ENCODE measurements at regions not wholly inside any gene's neighbourhood (a gene's known extent, or its start where the extent isn't known, plus 50 kb on each side); places are given as distances from the start of the nearest gene placed in this dataset.
"Not testable (repeated sequence)": the region's sequence is repeated elsewhere in the genome, so short reads cannot be mapped to it uniquely, and the experiment has no call there.

- FAIRE-seq: no peak
Measured at GRCh38 chr4:149987330-149988086, 90.7 kb upstream of the DCLK2 start.

GRCh38 chr4:149988087-149988410 lies 90.2 kb upstream of the DCLK2 start:
- FAIRE-seq: no peak

GRCh38 chr4:149993030-149993429 lies 85.2 kb upstream of the DCLK2 start:
- FAIRE-seq: no peak

GRCh38 chr4:149995134-149995756 lies 83.0 kb upstream of the DCLK2 start:
- no peak for FAIRE-seq

- FAIRE-seq: no peak
Measured at GRCh38 chr4:149997881-149998421, 80.3 kb upstream of the DCLK2 start.

- peak; percentile 87 for FAIRE-seq
Measured at GRCh38 chr4:149999485-150000074, 78.7 kb upstream of the DCLK2 start.

DNA sequence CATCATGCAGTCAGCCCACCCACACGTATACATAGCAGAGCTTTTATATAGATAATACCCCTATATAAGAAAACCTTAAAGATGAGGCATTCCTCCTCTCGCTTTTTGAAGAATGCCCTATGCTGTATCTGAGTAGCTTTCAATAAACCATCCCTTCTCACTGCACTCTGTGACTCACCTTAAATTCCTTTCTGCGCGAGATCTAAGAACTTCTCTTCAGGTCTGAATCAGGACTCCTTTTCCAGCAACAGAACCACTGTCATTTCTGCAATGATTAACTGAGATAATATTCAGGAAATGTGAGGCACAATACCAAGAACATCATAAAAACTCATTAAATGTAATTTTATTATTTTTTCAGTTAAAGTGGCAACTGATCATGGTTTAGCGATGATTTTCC lies 76.4 kb upstream of the DCLK2 start:
- no peak for FAIRE-seq

- no peak for FAIRE-seq
Measured at GRCh38 chr4:150002561-150002960, 75.7 kb upstream of the DCLK2 start.

DNA sequence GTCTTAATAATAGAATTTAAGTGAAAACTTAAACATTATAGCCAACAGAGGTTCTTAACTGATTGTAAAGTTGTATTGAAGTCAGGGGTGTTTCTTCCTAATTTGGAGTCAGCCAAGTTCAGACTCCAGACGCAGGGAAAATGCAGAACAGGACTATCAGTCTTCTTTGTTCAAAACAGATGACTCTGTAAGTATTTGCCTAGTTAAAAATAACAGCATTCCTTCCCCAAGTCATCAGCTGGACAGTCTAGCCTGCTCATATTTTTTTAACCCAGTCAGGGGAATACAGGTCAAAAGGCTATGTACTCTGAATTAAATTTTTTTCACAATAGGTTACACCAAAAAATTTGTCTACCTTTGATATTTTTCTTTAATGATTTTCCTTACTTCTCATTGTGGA lies 73.8 kb upstream of the DCLK2 start:
- no peak for FAIRE-seq

DNA sequence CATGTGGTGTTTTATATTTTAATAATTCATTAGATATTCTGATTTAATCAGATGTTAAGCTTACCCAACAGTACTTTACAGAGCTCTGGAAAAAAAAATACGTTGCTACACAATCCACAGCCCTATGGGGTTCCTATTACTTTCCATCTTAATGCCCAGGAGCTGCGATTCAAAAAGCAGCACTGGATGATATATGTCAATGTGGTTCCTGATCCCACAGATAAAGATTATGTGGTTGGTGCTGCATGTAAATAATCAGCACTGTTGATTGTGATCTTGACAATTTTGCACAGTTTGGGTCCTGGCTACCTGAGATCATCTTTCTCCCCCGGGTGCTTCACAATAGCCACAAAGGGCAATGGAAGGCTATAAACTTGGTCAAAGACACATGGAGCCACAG lies 72.7 kb upstream of the DCLK2 start:
- FAIRE-seq: no peak

DNA sequence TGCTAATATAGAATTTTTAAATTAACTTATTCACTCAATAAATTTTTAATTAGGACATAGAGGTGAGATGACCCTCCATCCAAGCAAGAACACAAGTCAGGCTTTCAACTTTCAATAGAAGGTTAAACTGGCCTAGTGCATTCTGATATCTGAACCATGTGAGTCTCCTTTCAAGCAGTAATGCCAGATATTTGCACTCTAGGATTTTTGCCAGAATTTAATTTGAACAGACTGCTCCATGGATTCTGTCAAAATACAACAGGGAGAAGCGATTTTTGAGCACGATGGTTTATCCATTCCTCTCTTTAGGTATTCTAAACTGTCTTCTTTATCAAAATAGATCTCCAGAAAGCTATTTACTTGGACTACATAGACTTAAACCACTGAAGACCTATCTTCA lies 72.0 kb upstream of the DCLK2 start:
- FAIRE-seq: no peak

DNA sequence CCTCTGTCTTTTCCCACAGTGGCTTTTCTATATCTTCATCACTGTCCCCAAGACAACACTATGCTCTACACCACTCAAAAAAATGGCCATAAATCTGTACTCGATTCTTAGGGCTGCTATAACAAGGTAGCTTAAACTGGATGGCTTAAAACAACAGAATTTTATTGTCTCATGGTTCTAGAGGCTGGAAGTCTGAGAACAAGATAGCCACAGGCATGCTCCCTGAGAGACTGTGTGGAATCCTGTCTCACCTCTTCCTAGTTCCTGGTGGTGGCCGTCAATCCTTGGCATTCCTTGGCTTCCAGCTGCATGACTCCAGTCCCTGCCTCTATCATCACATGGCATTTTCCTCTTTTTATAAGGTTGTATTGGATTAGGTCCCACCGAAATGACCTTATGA lies 70.7 kb upstream of the DCLK2 start:
- no peak for FAIRE-seq

DNA sequence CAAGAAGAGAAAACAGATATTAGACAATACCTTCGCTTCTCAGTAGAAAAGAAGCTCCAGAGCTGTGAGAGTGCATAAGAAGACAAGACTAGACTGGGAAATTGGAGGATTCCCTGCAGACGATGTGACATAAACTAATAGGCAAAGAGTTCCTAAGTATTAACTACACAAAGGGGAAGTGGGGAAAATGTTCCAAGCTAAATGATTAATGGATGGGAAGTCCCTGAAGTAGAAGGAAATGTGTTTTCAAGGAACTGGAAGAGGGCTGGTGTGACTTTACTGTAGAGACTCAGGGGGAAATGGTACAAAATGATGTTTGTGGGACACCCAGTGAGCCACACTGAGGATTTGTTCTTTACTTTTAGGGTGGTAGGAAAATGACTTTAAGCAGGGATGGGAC lies 69.7 kb upstream of the DCLK2 start:
- no peak for FAIRE-seq

DNA sequence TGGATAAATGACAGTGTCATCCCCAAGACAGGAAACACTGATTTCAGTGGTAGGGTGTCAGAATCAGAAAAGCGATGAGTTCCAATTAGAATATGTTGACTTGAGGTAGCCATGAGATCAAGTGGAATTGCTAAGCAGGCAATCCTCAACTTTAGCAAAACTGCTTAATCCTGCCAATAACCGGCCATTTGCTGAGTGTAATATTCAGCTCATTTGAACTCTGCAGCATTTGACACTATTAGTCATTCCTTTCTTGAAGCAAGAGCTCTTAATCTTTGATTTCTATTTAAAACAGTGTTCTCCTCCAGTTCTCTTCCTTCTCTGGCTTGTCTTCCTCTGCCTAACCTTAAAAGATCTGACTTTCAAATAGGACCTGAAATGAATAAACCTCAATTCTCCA lies 68.7 kb upstream of the DCLK2 start:
- FAIRE-seq: no peak

DNA sequence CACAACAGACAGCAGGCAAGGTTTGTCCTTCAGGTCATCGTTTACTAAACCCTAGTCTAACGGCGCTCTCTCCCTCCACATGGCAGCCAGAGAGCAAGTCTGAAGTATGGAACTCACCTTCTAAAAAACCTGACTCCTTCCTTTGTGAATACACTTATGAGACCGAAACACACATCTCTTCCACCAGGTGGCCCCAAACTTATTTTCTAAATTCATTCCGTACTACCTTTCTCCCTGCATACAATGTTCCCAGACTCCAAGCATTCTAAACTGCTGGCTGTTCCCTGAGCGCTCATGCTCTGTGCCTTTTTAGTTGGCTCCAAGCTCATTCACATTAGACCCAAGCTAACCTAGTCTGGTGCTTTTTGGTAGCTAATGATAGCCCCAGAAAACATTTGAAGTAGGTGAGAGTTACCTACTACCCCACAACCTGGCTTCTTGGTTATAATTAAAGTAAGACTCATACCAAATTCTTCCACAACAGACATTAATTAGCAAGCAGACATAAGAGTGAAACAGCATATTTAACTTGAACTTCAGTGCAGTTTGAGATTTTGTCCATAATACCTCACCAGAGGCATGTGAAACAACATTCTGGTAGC lies 67.6 kb upstream of the DCLK2 start:
- peak; percentile 14 for FAIRE-seq

DNA sequence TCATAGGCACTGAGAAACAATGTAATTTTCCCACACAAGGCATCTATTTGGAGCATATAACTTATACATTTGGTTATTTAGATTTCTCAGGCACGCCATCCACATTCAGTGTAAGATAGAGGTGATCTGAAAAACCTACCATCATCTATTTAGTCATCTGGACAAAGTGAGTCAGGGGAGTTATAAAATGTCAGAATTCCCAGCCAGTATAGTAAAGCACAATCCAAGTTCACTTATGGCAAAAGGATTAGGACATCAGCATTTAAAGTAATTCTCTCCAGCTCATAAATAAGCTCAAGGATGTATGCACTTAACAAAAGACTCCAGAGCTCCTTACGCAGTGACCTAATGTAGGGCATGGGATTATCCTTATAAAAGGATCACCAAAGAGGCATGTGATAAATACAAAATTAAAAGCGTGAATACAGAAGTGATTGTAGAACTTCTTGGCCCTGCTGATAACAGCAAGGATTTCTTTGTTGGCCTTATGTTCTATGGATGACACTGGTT lies 65.3 kb upstream of the DCLK2 start:
- no peak for FAIRE-seq

- FAIRE-seq: not testable (repeated sequence)
Measured at GRCh38 chr4:150015910-150016309, 62.3 kb upstream of the DCLK2 start.

DNA sequence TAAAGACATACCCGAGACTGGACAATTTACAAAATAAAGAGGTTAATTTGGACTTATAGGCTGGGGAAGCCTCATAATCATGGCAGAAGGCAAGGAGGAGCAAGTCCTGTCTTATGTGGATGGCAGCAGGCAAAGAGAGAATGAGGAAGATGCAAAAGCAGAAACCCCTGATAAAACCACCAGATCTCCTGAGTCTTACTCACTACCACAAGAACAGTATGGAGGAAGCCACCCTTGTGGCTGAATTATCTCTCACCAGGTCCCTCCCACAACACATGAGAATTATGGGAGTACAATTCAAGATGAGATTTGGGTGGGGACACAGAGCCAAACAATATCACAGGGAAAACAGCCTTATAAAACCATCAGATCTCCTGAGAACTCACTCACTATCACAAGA lies 61.6 kb upstream of the DCLK2 start:
- FAIRE-seq: not testable (repeated sequence)

DNA sequence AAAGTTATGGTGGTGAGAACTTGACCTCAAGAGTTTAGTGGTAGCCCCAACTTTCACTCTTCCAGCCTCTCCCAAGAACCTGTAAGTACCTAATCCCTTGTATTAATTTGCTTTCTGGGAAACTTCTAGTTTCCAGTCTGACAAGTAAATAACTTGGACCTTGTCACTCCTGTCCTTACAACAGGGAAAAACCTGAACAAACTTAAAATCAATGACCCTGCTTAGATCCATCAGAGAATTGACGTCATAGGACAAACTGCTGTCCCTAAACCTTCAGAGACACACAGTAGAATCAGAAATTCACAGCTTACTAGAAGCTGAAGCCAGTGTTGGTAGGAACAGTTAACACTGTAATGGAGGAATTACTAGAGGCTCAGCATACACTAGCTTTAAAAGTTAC lies 60.0 kb upstream of the DCLK2 start:
- FAIRE-seq: no peak

DNA sequence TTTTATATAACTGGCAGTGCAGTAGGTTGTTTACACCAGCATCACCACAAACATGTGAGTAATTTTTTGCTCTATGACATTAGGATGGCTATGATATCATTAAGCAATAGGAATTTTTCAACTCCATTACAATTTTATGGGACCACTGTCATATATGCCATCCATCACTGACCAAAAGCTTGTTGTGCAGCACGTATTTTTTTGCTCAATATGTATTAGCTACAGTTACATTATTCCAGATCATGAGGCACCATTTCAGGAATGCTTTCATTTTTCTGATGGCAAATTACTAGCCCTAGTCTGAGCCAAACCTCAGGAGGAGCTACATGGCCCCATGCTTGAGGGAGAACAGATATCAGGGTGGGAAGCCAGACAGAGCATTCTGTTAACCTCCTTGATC lies 56.8 kb upstream of the DCLK2 start:
- FAIRE-seq: no peak

GRCh38 chr4:150023489-150023888 lies 54.8 kb upstream of the DCLK2 start:
- no peak for FAIRE-seq

GRCh38 chr4:150026987-150027386 lies 51.3 kb upstream of the DCLK2 start:
- not testable (repeated sequence) for FAIRE-seq
